A549 (cell line): ENCODE measurements at regions not wholly inside any gene's neighbourhood (a gene's known extent, or its start where the extent isn't known, plus 50 kb on each side); places are given as distances from the start of the nearest gene placed in this dataset.

ENCODE experiments used
- BHLHE40 ChIP-seq: IDR thresholded peaks from 2 replicates; pipeline ENCODE4 v1.6.1; 2012; ENCODE audit warnings: low read depth, low read length, inconsistent platforms
- CEBPB ChIP-seq, 2 experiments: fragments of >200 bp in 1 of 2; sonication (Bioruptor Twin) in 1 of 2; formaldehyde crosslinking in 1 of 2; IDR thresholded peaks; 2 replicates each; pipeline ENCODE4 v1.6.1; 2012 to 2016
- CTCF ChIP-seq: fragments of >200 bp; sonication (Bioruptor Twin); formaldehyde crosslinking; IDR thresholded peaks from 3 replicates; pipeline ENCODE4 v1.5.1; 2016
- JUNB ChIP-seq: fragments of >200 bp; sonication (Bioruptor Twin); formaldehyde crosslinking; IDR thresholded peaks from 2 replicates; pipeline ENCODE4 v1.6.1; 2016
- MAZ ChIP-seq: fragments of 150-350 bp; IDR thresholded peaks from 2 replicates; pipeline ENCODE4 v1.6.1; 2014; ENCODE audit warnings: antibody characterized with exemption, low read depth, low read length, borderline replicate concordance
- MYC ChIP-seq: IDR thresholded peaks from 2 replicates; pipeline ENCODE4 v1.6.1; 2012; ENCODE audit warnings: mild to moderate bottlenecking, inconsistent platforms, low read length, improper control_type of control experiment, borderline replicate concordance
- PBX3 ChIP-seq: IDR thresholded peaks from 2 replicates; pipeline ENCODE4 v1.6.1; 2012
- POLR2A ChIP-seq: IDR thresholded peaks from 2 replicates; pipeline ENCODE4 v1.6.1; 2012; ENCODE audit warnings: mild to moderate bottlenecking, low read length
- RAD21 ChIP-seq, 2 experiments: fragments of >200 bp in 1 of 2; sonication (Bioruptor Twin) in 1 of 2; formaldehyde crosslinking in 1 of 2; IDR thresholded peaks in 1 of 2; conservative IDR thresholded peaks in 1 of 2; 2 replicates in 1 of 2; 3 replicates in 1 of 2; pipeline ENCODE4 v1.6.1; 2012 to 2018; ENCODE audit warnings: inconsistent platforms in 1 of 2
- RARB ChIP-seq: fragments of 250-450 bp; sonication (Bioruptor Pico); IDR thresholded peaks from 2 replicates; pipeline ENCODE4 v1.8.0; 2021; ENCODE audit warnings: mild to moderate bottlenecking, moderate library complexity
- RCOR1 ChIP-seq: fragments of 150-350 bp; IDR thresholded peaks from 2 replicates; pipeline ENCODE4 v1.6.1; 2014; ENCODE audit warnings: antibody characterized with exemption, low read length, low read depth
- RNF2 ChIP-seq: fragments of 200-600 bp; sonication (generic); IDR thresholded peaks from 2 replicates; pipeline ENCODE4 v1.6.1; 2016; ENCODE audit warnings: low read depth, mild to moderate bottlenecking, antibody characterized with exemption, moderate library complexity, borderline replicate concordance

GRCh38 chr4:127261476-127261875 is 371.3 kb upstream of the INTU start:
- TF ChIP-seq RCOR1, result no peak
- no peak for TF ChIP-seq CTCF
- TF ChIP-seq RNF2, result no peak
- no peak for TF ChIP-seq BHLHE40
- no peak for TF ChIP-seq RAD21 (conservative IDR thresholded peaks at IDR 0.05 in 1 of 2, IDR thresholded peaks at IDR 0.05 in 1 of 2)
- no peak for TF ChIP-seq CEBPB (IDR thresholded peaks at IDR 0.05)
- no peak for TF ChIP-seq MAZ
- TF ChIP-seq MYC, result no peak
- no peak for TF ChIP-seq PBX3
- TF ChIP-seq JUNB, result no peak
- no peak for TF ChIP-seq POLR2A
- TF ChIP-seq RARB (CRISPR knock-in tag), result no peak
